HEK293 (cell line): ENCODE measurements at regions not wholly inside any gene's neighbourhood (a gene's known extent, or its start where the extent isn't known, plus 50 kb on each side); places are given as distances from the start of the nearest gene placed in this dataset.

ENCODE experiments used
- BCL11A ChIP-seq: fragments of 450-650 bp; formaldehyde crosslinking; IDR thresholded peaks from 2 replicates; pipeline ENCODE4 v1.5.1; 2016; ENCODE audit warnings: low read depth, missing biosample characterization, missing genetic modification characterization
- CTCF ChIP-seq: fragments of 450-650 bp; formaldehyde crosslinking; IDR thresholded peaks from 2 replicates; pipeline ENCODE4 v1.5.1; 2016; ENCODE audit warnings: missing biosample characterization, missing genetic modification characterization
- MEIS1 ChIP-seq: sonication (generic); formaldehyde crosslinking; IDR thresholded peaks from 2 replicates; pipeline ENCODE4 v1.8.1; 2022; ENCODE audit warnings: missing genetic modification reagents, mild to moderate bottlenecking, borderline replicate concordance
- REST ChIP-seq: fragments of 450-650 bp; formaldehyde crosslinking; IDR thresholded peaks from 2 replicates; pipeline ENCODE4 v1.5.1; 2016; ENCODE audit warnings: missing biosample characterization, missing genetic modification characterization
- ZBTB17 ChIP-seq: fragments of 450-650 bp; formaldehyde crosslinking; IDR thresholded peaks from 2 replicates; pipeline ENCODE4 v1.5.1; 2016; ENCODE audit warnings: missing biosample characterization, missing genetic modification characterization
- ZBTB21 ChIP-seq: fragments of 450-650 bp; formaldehyde crosslinking; IDR thresholded peaks from 2 replicates; pipeline ENCODE4 v1.5.1; 2017; ENCODE audit warnings: missing biosample characterization, missing genetic modification characterization
- ZBTB26 ChIP-seq: fragments of 450-650 bp; formaldehyde crosslinking; optimal IDR thresholded peaks from 2 replicates; pipeline ENCODE3; 2016; ENCODE audit warnings: missing biosample characterization, mild to moderate bottlenecking, missing genetic modification characterization
- ZBTB44 ChIP-seq: fragments of 450-650 bp; IDR thresholded peaks from 2 replicates; pipeline ENCODE4 v1.5.1; 2018; ENCODE audit warnings: missing biosample characterization, mild to moderate bottlenecking, missing genetic modification characterization
- ZNF37A ChIP-seq: fragments of 450-650 bp; IDR thresholded peaks from 2 replicates; pipeline ENCODE4 v1.5.1; 2018; ENCODE audit warnings: missing biosample characterization, missing genetic modification characterization
- ZNF530 ChIP-seq: fragments of 450-650 bp; formaldehyde crosslinking; IDR thresholded peaks from 2 replicates; pipeline ENCODE4 v1.5.1; 2016; ENCODE audit warnings: low read depth, missing biosample characterization, missing genetic modification characterization
- ZNF580 ChIP-seq: fragments of 450-650 bp; formaldehyde crosslinking; IDR thresholded peaks from 2 replicates; pipeline ENCODE4 v1.5.1; 2016; ENCODE audit warnings: missing biosample characterization, missing genetic modification characterization
- ZNF629 ChIP-seq: fragments of 450-650 bp; formaldehyde crosslinking; IDR thresholded peaks from 2 replicates; pipeline ENCODE4 v1.5.1; 2017; ENCODE audit warnings: missing biosample characterization, missing genetic modification characterization
- ZNF837 ChIP-seq: fragments of 450-650 bp; formaldehyde crosslinking; IDR thresholded peaks from 2 replicates; pipeline ENCODE4 v1.5.1; 2016; ENCODE audit warnings: missing biosample characterization, missing genetic modification characterization

GRCh38 chr11:25625094-25625493 is 706.8 kb upstream of the ANO3 start:
- TF ChIP-seq CTCF, result no peak
- TF ChIP-seq ZBTB44 (tag by site-specific recombination), result no peak
- TF ChIP-seq MEIS1 (CRISPR knock-in tag), result no peak
- TF ChIP-seq ZBTB26 (tag by site-specific recombination), result no peak
- no peak for TF ChIP-seq ZNF837 (tag by site-specific recombination)
- no peak for TF ChIP-seq ZNF530 (tag by site-specific recombination)
- no peak for TF ChIP-seq REST (tag by site-specific recombination)
- TF ChIP-seq ZNF629, result no peak
- TF ChIP-seq ZBTB17, result no peak
- no peak for TF ChIP-seq BCL11A (tag by site-specific recombination)
- no peak for TF ChIP-seq ZNF37A (tag by site-specific recombination)
- no peak for TF ChIP-seq ZNF580
- TF ChIP-seq ZBTB21, result no peak
